ENCODE measurements at regions not wholly inside any gene's neighbourhood (a gene's known extent, or its start where the extent isn't known, plus 50 kb on each side); places are given as distances from the start of the nearest gene placed in this dataset.
"Not testable (repeated sequence)": the region's sequence is repeated elsewhere in the genome, so short reads cannot be mapped to it uniquely, and the experiment has no call there.

DNA sequence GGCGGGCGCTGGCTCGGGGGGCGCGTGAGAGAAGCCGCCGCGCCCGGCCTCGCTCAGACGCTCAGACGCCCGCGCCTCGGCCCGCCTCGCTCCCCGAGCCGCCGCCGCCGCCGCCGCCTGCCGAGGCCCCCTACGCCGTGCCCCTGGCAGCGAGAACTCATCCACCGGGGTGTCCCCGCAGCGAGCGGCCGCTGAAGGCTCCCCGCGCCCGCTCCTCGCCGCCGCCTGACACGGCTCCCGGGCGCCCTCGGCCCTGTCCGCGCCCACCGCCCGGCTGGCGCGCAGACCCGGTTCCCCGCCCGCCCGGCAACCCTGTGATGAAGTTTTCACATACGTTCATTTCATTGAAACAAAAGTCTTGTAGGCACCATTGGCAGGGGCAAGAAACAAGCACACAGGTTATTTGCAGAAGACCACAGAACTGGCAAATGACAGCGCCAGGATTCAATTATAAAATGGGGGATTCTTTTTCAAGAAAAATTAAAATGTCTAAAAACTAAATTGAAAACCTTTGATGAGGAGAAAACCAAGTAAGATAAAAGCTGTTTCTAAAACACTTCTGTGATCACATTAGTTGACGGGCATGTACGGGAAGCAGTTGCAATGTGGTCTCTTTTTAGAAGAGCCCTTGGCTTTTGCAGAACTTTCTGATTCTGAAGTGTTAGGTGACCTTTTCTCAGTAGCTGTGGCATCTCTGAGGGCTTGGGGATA lies 50.5 kb upstream of the TUBA3D start:
- intact Hi-C loops (cut with micrococcal nuclease), result no loop called here

GRCh38 chr2:131424605-131425114 lies 51.3 kb upstream of the TUBA3D start:
- intact Hi-C loops (cut with micrococcal nuclease), result not testable (repeated sequence)

DNA sequence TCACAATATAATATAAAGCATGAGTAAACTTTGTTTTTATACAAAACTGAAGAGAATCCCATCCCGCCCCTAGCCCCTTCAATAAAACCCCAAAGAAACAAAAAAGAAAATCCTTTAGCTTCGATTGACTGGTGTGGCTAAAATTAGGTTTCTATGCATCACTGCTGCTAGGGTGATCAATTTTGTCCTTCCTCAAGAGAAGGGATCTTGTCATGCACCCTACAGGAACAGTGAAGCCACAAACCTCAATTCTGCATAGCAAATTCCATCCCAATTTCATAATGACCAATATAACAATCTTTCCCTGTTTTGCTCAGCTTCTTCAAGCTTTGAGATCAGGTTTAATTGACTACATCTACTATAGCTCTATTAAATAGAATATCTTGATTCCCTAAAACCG lies 55.2 kb upstream of the TUBA3D start:
- intact Hi-C loops (cut with micrococcal nuclease), result not testable (repeated sequence)

DNA sequence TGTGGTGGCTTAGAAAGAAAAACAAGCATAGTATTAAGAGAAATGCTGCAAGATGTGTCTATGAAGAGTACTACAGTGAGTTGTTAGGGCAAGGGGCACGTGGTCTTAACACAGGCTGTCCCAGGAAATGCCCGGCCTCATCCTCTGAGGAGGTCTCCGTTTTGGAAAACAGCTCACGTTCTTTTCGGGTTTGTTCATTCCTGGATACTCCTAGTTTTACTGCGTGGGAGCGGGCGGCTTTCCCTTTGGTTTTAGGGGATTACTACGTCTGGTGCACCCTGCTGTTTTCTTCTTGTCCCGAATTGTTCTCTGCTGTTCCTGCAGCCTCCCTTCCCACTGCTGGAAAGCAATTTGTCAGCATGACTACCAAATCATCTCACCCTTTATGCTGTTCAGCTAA lies 55.5 kb upstream of the RAB6D start:
- intact Hi-C loops (cut with micrococcal nuclease), result no loop called here

- intact Hi-C loops (cut with micrococcal nuclease), result no loop called here
These were observed 54.7 kb upstream of the RAB6D start for GRCh38 chr2:131418625-131419024.

DNA sequence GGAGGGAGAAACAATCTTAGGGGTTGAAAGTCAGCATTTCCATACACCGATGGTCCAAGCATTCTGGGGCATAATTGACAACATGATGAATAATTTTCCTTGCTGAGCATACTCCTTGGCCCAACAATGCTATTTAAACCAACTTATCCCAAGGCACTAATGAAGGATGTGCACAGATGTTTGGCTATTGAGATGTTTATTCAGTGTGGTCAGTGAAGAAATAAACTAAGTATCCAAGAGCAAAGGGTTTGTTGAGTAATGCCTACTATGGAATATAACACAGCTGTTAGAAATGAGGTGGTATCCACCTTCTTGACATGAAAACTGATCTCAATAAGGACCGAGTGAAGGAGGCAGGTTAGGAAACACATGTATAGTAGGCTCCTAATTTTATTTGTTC lies 53.9 kb upstream of the RAB6D start:
- intact Hi-C loops (cut with micrococcal nuclease), result no loop called here

GRCh38 chr2:131413785-131414184 lies 49.8 kb upstream of the RAB6D start:
- intact Hi-C loops (cut with micrococcal nuclease), result loop anchor here (1.0 to 5.0 kb wide), 4 partner anchors 79 to 389 kb away; partner anchors contain the start of genes CCDC74A and MZT2A
